ENCODE measurements at regions not wholly inside any gene's neighbourhood (a gene's known extent, or its start where the extent isn't known, plus 50 kb on each side); places are given as distances from the start of the nearest gene placed in this dataset.

DNA sequence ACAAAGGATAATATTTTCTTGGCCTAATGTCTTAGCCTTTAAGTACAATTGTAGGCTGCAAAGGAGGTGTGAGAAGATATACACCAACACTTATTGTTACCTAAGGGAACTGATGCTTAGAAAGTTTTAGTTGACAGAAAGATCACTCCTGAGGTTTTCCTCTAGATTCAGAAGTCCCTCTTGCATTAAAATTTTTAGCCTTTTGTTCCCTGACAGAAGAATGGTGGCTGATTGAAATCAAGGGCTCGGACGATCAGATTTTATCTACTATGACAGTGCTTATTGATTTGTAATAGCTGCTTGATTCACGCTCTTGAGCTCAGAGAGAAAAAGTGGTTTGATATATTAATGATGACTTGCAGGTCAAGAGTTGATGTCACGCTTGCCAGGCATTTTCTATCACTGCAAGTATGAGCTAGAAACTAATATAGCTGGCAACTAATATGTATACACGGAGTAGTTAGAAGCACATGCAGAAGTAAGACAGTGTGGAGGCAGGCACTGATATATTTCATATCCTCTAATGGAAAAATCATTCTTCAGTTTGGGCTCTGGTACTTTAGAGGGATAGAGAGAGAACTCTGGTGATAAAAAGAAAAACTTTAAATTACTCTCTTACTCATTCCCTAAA, 246.6 kb upstream of the ID4 start:
- Mint-ChIP-seq H3K36me3 (ENCODE audit: low read depth) (no peaks in the 10 kb centered on the region), H3K4me1 (no peaks in the 10 kb centered on the region), H3K4me3 (no peak overlapping the region), H3K27me3 (ENCODE audit: low read depth, poor library complexity) (peaks cover 4% of the 10 kb centered on the region), H3K27ac (no peak overlapping the region), H3K9me3 (no peaks in the 10 kb centered on the region)
- no peak for DNase-seq
- TF ChIP-seq, protein P1, sequence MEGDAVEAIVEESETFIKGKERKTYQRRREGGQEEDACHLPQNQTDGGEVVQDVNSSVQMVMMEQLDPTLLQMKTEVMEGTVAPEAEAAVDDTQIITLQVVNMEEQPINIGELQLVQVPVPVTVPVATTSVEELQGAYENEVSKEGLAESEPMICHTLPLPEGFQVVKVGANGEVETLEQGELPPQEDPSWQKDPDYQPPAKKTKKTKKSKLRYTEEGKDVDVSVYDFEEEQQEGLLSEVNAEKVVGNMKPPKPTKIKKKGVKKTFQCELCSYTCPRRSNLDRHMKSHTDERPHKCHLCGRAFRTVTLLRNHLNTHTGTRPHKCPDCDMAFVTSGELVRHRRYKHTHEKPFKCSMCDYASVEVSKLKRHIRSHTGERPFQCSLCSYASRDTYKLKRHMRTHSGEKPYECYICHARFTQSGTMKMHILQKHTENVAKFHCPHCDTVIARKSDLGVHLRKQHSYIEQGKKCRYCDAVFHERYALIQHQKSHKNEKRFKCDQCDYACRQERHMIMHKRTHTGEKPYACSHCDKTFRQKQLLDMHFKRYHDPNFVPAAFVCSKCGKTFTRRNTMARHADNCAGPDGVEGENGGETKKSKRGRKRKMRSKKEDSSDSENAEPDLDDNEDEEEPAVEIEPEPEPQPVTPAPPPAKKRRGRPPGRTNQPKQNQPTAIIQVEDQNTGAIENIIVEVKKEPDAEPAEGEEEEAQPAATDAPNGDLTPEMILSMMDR (IDR thresholded peaks at IDR 0.05), result no peak

DNA sequence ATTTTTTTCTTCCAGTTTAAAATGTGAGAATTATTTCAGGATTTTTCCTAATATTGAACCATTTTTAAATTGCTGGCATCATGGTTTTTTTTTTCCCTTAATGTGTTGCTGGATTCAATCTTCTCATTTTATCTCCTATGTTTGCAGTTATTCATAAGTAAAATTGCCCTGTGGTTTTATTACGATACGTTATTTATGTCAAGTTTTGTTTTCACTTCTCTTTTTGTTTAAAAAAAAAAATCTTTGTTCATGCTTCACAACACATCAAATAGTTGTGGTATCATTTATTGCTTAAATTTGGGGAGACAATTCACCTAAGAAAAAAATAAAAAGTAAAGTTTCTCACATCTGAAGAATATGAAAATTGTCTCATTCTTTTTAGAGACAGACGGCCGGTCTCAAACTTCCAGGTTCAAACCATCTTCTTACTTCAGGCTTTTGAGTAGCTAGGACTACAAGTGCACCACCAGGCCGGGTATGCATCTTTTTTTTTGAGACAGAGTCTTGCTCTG, 239.3 kb upstream of the ID4 start:
- TF ChIP-seq, protein P1 (IDR thresholded peaks at IDR 0.05), result no peak
- no peak overlapping the region for H3K27ac Mint-ChIP-seq
- DNase-seq, result no peak
- H3K36me3 Mint-ChIP-seq (ENCODE audit: low read depth), result no peaks in the 10 kb centered on the region
- H3K27me3 Mint-ChIP-seq (ENCODE audit: low read depth, poor library complexity), result peaks cover 5% of the 10 kb centered on the region
- no peaks in the 10 kb centered on the region for H3K9me3 Mint-ChIP-seq
- peaks cover 14% of the 10 kb centered on the region for H3K4me1 Mint-ChIP-seq
- no peak overlapping the region for H3K4me3 Mint-ChIP-seq

DNA sequence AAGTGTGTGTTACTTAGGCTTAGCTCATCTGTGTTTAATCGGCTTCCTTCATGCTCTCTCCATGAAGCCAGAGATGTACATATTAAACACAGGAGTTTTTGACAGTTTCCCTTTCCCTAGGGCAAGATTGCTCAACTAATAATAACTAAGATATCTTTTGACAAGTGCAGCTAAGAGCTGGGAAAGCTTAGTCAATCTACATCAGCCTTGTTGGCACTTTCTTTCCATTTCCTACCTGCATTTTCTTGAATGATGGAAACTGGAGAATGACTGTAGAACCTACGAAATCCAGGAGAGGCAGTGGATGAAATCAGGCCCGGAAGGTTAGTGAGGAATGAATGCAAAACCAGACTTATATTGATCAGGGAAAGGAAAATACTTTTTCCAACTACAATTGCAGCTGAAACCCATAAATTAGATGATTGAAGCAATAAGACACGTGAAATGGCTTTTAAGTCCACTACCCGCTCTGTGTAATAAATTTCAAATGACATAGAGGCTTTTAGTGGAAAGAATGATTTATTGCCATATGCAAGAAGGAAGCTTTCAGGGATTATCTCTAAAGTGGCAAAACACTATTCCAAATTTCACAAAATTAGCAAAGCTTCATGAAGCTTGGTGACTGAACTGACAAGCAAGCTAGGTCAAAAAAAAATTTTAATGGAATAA, 237.2 kb upstream of the ID4 start:
- H3K27me3 Mint-ChIP-seq (ENCODE audit: low read depth, poor library complexity), result peaks cover 5% of the 10 kb centered on the region
- DNase-seq, result no peak
- peaks cover 14% of the 10 kb centered on the region for H3K4me1 Mint-ChIP-seq
- no peaks in the 10 kb centered on the region for H3K9me3 Mint-ChIP-seq
- TF ChIP-seq, protein P1 (IDR thresholded peaks at IDR 0.05), result no peak
- H3K4me3 Mint-ChIP-seq, result no peak overlapping the region
- no peak overlapping the region for H3K27ac Mint-ChIP-seq
- no peaks in the 10 kb centered on the region for H3K36me3 Mint-ChIP-seq (ENCODE audit: low read depth)

DNA sequence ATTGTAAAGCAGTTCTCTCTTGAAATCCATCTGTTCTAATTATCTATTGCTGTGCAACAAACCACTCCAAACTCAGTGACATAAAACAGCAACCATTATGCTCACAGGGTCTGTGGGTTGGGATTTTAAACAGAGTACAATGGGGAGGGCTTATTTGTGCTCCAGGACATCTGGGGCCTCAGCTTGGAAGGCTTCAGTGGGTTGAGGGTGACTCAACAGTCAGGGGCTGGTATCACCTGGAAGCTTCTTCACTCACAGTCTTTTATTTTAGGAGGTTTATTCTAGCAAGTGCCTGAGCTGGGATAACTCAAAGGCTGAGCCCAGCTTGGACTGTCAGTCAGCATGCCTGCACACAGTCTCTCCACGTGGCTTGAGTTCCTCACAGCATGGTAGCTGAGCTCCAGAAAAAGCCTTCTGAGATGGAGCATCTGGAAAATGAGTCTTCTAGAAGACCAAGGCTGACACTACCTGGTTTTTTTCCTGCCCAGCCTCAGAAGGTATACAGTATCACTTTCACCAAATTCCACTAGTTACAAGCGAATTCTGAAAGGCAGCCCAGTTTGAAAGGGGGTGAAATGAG, 234.6 kb upstream of the ID4 start:
- no peak for DNase-seq
- TF ChIP-seq, protein P1 (IDR thresholded peaks at IDR 0.05), result no peak
- Mint-ChIP-seq H3K27ac (no peak overlapping the region), H3K27me3 (ENCODE audit: low read depth, poor library complexity) (peaks cover 5% of the 10 kb centered on the region), H3K4me3 (no peak overlapping the region), H3K4me1 (peaks cover 14% of the 10 kb centered on the region), H3K9me3 (no peaks in the 10 kb centered on the region), H3K36me3 (ENCODE audit: low read depth) (no peaks in the 10 kb centered on the region)

DNA sequence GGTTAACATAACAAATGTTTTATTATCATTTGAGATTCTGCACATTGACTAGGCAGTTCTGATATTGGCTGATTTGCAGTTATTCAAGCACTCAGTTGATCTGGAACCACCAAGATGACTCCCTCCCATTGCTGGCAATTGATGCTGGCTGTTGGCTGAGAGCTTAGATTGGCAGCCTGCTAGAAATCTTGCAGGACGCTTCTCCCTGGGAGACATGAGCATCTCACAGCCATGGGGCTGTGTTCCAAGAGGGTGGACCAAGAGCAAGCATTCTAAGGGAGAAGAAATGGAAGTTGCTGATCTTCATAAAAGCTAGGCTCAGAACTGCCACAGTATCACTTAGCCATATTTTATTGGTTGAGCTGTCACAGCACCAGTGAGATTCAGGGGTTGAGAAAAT, 233.4 kb upstream of the ID4 start:
- H3K27me3 Mint-ChIP-seq (ENCODE audit: low read depth, poor library complexity), result peaks cover 5% of the 10 kb centered on the region
- no peaks in the 10 kb centered on the region for H3K9me3 Mint-ChIP-seq
- H3K36me3 Mint-ChIP-seq (ENCODE audit: low read depth), result no peaks in the 10 kb centered on the region
- no peak overlapping the region for H3K27ac Mint-ChIP-seq
- DNase-seq, result no peak
- no peak overlapping the region for H3K4me3 Mint-ChIP-seq
- peaks cover 14% of the 10 kb centered on the region for H3K4me1 Mint-ChIP-seq
- TF ChIP-seq, protein P1 (IDR thresholded peaks at IDR 0.05), result no peak

All from nephron progenitor cell (in vitro differentiated cells).